HG02970 (cell line): ENCODE measurements at regions not wholly inside any gene's neighbourhood (a gene's known extent, or its start where the extent isn't known, plus 50 kb on each side); places are given as distances from the start of the nearest gene placed in this dataset.
"Not testable (repeated sequence)": the region's sequence is repeated elsewhere in the genome, so short reads cannot be mapped to it uniquely, and the experiment has no call there.

Source experiments
- ATAC-seq: cut with Tn5 transposase; IDR thresholded peaks from one replicate; pipeline ENCODE4 v1.9.1; 2021; ENCODE audit warnings: mild to moderate bottlenecking, moderate library complexity, moderate number of reproducible peaks; ENCODE audit not compliant: unreplicated experiment, low FRiP score

- no peak for ATAC-seq
Measured at GRCh38 chr2:13725945-13726344, 906.6 kb upstream of the LRATD1 start.

- ATAC-seq: no peak
Measured at GRCh38 chr2:13745330-13745729, 887.2 kb upstream of the LRATD1 start.

DNA sequence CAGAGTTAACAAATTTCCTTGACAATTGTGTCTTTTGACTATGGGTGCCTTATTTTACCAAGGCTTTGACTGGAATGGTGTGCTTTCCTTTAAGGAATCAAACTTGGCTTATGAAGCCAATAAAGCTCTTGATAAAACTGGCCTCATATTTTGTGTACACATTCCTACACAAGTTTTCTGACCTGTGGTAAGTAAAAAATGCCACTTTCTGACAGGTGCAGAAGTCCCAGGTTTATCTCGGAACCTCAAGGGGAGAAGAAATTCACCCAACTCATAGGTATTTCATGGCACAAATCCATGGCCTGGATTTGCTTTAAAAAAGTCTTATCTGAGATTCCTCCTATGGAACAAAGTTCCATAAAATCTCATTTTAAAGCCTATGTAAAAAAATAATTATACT lies 880.6 kb upstream of the LRATD1 start:
- no peak for ATAC-seq

DNA sequence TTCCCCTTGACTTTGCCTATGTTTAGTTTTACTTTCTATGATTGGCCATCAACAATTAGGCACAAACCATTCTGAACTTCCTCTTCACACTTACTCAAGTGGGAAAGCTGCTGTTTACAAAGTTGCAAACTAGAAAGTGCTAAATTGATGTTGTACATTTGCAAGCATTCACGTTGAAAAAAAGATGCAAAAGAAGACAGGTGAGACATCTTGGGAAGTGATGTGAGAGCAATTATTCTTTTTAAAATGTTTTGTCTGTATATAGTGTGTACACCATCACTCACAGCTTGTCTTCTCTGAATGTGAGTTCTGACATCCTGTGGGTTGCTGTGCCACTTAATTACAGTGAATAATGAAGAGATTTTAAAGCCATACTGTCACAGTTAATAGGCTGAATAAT lies 874.1 kb upstream of the LRATD1 start:
- ATAC-seq: no peak

DNA sequence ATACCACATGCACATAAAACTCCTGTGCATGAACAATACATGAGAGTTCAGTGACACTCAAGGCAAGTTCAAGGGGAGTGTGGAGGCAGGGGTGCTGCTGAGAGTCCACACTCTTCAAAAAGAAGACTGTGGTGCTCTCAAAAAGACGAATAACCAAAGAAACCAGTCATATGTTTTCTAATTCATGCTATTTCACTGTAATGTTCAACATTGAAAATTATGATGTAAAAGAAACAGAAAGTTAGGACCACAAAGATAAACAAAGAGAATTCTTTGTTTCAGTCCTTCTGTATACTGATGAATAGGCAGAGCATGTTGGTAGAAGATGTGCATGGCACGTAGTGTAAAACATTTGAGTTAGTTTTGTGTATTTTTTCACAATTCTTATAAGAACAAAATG lies 864.2 kb upstream of the LRATD1 start:
- ATAC-seq: no peak

DNA sequence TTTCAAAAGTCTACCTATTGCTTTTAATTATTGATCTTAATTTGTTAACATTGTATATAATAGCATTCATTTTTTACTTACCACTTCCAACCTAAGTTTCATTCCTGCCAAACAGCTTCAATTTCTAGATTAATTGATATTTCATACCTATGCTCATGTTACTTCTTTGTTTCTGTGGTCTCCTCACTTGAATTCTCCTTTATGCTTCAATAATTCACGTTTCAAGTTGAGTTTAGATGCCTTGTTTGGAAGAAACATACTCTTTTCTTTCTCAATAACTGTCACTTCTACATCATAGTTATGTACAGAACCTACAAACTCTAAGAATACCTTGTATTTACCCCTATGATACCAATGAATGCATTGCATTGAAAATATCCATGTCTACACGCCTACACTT lies 862.2 kb upstream of the LRATD1 start:
- ATAC-seq: no peak

- ATAC-seq: no peak
Measured at GRCh38 chr2:13779996-13780395, 852.5 kb upstream of the LRATD1 start.

GRCh38 chr2:13791019-13791547 lies 841.4 kb upstream of the LRATD1 start:
- ATAC-seq: no peak

DNA sequence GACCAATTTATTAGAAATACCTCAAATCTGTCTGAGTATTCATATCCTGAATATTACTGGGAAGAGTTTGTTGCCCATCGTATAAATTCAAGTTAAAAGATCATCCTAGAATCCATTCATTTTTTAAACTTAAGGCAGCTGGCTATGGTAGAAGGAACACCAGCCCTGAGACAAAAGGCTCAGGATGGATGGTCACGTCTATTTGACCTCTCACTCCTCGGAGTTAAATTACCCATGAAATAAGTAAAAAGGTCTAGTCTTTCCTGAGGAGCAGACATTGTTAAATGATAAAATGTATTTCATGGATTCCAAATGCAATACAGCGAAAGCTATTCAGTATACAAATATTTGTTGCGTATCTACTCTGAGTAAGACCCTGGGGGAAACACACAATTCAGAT lies 826.0 kb upstream of the LRATD1 start:
- no peak for ATAC-seq

GRCh38 chr2:13813236-13813635 lies 819.3 kb upstream of the LRATD1 start:
- ATAC-seq: no peak

DNA sequence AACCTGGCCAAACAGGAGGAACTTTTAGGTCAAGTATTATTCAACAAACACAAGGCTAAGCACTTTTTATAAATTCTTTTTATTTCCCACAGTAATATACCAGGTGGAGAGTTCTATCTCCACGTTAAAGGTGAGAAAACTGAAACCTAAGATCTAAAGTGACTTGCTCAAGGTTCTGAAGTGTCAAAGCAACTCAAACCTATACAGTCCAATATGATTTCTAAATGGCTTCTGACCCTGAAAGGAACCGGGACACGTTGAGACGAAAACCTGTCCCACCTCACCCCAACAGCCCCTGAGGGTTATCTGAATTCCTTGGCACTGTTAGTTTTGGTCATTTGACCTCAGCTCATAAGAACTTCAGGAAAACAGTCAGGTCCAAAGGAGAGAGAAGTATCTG lies 814.5 kb upstream of the LRATD1 start:
- no peak for ATAC-seq

DNA sequence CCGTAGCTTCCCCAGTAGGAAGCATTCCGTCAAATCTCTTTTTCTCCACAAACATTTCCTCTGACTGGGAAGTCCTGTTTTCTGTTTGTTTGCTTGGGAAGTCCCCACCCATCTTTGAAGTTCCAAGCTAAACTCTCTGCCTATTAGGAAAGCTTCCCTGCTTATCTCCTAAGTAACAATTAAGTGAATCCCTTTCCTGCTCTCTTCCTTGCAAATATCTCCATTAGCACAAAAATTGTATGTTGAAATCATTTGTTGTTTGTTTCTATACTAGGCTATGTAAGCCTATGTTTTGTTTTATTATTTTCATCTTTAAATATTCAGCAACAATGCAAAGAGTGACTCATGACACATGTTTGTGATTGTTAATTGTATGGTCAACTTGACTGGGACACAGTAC lies 812.6 kb upstream of the LRATD1 start:
- ATAC-seq: no peak

GRCh38 chr2:13821255-13821880 lies 811.1 kb upstream of the LRATD1 start:
- no peak for ATAC-seq

GRCh38 chr2:13822365-13822764 lies 810.2 kb upstream of the LRATD1 start:
- ATAC-seq: no peak

- no peak for ATAC-seq
Measured at GRCh38 chr2:13826314-13826853, 806.1 kb upstream of the LRATD1 start.

GRCh38 chr2:13858626-13859025 lies 773.9 kb upstream of the LRATD1 start:
- ATAC-seq: no peak

GRCh38 chr2:13868275-13868674 lies 764.2 kb upstream of the LRATD1 start:
- ATAC-seq: not testable (repeated sequence)

DNA sequence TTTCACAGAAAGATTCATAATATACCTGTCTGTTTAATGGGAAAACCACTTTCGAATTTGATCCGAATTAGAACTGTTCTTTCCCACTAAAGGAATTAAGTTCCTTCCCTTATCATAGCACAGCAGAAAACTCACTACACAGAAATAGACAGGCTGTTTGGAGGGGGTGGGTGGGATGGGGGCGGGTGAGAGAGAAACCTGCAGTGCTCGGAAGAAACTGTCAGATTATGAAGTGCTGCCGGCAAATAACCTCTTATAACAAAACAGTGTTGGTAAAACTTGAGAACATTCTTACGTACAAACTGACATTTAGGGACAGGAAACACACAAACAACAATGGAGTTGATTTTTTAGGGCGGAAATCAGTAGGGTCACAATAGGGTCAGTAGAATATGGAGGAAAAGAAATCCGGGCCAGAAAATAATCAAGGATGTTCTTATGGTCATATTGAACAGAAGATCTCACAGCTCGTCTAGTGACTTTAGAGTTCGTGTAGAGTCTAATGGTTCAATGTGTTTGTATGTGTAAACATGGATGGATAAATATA lies 756.0 kb upstream of the LRATD1 start:
- ATAC-seq: no peak

DNA sequence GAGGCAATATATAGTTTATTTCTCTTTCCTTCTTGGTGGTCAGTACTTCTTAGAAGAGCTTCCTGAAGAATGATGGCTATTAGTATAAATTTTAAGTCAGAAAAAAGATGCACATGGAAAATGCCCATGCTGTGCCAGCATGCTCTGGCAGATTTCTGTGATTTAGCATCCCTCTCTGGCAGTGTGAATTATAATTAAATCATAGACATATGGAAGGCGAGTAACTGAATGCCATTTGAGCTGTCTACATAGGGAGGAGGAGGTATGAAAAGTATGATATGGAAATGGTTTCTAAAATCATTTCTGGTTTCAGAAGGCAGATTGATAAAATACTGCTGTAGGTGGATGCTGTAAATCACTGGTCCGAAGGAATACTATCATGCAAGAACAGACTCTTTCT lies 754.9 kb upstream of the LRATD1 start:
- ATAC-seq: no peak

GRCh38 chr2:13884291-13884976 lies 748.1 kb upstream of the LRATD1 start:
- no peak for ATAC-seq

DNA sequence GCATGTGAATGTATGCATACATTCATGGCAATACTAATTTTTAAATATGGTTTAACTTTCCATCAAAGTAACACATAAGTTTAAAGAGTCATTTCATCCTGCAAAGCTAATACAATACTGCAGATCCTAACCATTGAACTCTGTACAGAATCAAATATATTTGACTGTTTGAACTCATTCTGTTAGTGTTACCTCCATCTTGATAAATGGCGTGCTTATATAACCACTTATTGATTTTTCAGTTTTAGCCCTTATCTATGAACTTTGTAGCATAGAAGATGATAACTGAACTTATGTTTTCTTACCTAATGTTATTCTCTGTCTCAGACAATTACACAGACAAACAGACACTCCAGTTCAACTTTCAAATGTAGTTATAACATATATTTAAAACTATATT lies 731.0 kb upstream of the LRATD1 start:
- no peak for ATAC-seq

DNA sequence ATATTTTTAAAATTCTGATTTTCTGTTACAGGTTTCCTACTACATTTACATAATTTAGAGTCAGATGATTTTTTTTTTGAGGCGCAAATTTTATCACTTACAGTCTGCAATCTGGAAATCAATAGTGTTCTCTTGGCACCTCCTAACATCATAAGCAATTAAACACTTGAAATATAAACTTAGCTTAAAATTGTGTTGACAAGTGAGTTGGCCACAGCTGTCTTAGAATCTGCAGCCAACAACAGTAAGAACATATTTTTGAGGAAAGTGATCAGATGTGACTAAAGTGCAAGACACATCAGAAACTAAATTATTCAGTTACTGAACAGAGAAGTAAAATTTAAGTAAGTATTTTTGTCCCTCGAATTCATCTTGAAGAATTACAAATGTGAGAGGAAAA lies 726.7 kb upstream of the LRATD1 start:
- no peak for ATAC-seq
